Limb (tissue), 2 donors: ENCODE measurements at regions not wholly inside any gene's neighbourhood (a gene's known extent, or its start where the extent isn't known, plus 50 kb on each side); places are given as distances from the start of the nearest gene placed in this dataset.
"Not testable (repeated sequence)": the region's sequence is repeated elsewhere in the genome, so short reads cannot be mapped to it uniquely, and the experiment has no call there.

ENCODE experiments used
- DNase-seq, 2 donors: peaks; one replicate each; pipeline ENCODE4 v3.0.0-alpha.2; 2016; ENCODE audit errors: extremely low spot score in 2 of 2

DNA sequence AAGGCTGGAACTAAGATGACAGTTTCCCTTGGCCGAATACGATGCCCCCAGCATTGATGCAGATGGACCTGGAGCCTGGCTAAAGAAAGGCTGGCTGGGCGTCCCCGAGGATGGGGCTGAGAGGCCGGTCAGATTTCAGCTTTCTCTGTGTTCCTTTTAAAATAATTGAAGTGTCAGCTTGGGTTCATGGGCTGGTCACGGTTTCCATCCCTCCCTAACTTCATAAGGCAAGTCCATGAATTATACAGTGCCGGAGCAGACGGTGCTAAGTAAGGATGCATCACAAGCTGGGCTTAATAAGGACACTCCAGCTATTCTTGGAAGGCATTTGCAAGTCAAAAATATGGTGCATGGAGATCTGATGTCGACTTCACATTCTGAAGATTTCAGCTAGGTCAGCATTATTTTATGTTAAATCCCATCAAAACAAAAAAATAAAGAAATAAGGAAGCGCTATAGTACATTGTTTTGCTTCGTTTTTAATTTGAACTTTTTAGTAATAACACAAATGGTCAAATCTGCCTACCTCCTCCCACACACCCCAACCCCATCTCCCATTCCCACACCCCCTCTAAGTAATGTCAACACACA is 220.8 kb downstream of the RPLP1 start:
- no peak for DNase-seq

GRCh38 chr15:69675731-69676130 is 223.1 kb downstream of the RPLP1 start:
- no peak for DNase-seq

GRCh38 chr15:69677403-69677802 is 224.8 kb downstream of the RPLP1 start:
- DNase-seq, result no peak

GRCh38 chr15:69679623-69680228 is 227.1 kb downstream of the RPLP1 start:
- no peak for DNase-seq

DNA sequence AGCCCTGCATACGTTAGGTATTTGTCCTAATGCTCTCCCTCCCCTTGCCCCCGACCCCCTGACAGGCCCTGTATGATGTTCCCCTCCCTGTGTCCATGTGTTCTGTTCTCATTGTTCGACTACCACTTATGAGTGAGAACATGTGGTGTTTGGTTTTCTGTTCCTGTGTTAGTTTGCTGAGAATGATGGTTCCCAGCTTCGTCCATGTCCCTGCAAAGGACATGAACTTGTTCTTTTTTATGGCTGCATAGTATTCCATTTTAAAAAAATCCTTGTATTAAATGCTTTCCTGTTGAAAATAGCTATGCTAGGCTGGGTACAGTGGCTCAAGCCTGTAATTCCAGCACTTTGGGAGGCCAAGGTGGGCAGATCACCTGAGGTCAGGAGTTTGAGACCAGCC is 232.2 kb downstream of the RPLP1 start:
- not testable (repeated sequence) for DNase-seq

DNA sequence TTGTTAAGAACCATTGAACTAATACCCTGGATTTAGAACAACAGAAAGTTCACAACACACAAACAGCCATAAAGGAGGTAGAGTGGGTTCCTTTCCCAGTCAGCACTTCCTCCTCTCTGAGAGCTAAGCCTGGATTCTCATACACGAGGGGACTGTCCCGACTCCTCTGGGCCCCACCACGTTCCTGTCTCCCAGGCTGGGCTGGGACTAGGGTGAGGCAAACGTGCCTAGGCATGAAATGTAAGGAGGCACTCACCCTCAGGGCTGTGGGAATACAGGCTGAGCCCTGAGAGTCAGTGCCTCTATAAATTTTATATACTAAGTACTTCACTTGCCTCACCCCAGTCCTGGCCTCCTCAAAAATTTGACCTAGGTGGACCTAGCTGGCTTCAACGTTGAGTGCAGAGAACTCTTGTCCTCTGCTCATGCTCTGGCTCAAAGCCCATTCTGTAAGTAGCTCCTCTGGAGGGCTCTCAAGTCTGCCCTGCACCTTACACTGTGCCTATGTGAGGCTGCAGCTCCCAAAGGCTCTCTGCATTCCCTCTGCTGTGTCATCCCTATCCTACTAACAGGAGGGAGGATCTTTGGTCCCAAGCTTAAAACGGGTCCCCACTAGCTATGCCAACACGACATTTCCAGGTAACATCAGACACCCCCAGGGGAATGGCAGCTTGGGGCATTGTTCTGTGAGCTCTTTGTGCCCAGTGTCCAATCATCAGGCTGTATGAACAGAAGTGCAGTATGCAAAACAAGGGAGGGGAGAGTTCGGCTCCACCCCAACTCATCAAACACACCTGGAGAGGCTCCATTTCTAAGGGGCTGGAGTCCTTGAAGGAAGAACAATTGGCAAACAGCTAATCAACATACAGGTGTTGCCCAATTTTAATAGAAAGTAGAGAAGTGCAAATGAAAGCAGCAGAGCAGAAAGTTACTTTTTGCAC is 233.2 kb downstream of the RPLP1 start:
- DNase-seq, result no peak

GRCh38 chr15:69686626-69687025 is 234.0 kb downstream of the RPLP1 start:
- DNase-seq, result no peak

- no peak for DNase-seq
Measured at GRCh38 chr15:69689133-69689532, 236.5 kb downstream of the RPLP1 start.

DNA sequence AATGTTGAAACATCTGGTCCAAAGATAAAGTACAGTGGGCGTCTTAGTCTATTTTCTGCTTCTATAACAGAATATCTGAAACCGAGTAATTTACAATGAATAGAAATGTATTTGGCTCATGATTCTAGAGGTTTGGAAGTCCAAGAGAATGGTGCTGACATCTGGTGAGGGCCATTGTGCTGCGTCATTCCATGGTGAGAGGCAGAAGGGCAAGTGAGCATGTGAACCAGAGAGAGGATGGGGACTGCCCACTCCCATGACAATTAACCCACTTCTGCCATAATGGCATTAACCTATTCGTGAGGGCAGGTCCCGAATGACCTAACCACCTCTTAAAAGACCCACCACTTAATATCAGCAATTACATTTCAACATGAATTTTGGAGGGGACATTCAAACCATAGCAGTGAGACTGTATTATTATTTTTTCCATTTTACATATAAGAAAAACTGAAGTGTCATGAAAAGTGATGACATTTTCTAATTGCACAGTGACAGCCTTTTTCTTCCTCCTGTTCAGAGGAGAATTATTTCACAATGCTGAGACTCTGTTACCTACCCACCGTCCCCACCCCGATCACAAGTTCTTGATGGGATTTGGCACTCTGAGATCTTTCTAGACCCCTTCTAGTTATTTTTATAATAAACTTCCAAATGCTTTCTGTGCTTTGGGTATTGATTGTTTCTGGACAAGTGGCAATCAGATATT is 238.8 kb downstream of the RPLP1 start:
- DNase-seq, result no peak

DNA sequence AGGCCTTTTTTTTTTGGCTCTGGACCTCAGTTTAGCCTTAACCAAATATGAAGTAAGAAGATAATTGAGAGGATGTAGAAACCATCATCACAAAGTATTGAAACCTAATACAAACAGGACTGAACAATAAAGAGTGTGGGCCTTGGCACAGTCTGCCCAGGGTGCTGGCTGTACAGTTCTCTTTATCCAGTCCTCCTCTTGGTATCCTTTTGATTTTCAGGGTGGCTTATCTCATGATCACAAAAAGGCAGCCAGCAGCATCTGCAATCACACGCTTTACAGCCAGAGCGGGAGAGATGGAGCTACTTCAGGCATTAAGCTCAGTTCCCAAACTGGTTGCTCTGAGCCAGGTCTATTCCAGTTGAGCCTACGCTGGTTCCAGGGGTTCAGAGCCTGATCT is 239.7 kb downstream of the RPLP1 start:
- no peak for DNase-seq

DNA sequence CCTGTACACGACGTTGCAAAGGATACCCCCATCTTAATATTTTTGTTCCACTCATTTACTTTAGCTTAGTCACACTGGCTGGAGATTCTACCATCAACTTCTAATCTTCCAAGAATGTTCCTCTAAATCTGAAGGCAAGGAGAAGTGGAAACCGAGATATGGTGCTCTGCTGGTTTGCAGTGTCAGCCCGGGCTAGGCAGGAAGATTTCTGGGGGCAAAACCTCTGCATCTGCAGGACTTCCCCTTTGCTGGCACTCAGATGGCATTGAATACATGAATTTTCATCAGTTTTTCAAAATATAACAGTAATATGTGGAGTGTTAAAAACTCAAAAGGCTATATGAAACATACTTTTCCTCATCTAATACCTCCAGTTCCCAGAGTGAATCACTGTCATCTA is 240.4 kb downstream of the RPLP1 start:
- DNase-seq, result no peak

DNA sequence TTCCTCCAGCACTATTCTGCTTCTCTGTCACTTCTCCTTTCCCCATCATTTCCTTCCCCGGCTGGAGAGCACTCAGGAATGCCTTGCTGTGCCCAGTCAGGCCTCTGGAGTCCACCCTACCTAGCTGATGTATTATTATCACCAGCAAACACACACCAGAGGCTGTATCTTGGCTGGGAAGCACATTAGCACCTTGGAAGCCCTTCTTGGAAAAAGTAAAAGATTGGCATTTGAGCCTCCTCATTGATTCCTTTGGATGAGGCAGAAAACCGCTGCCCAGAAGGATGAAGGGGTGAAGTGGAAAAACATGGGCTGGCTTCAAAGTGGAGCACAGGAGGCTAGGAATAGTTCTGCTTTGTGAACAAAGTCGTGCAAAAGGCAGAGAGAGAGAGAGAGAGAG is 244.3 kb downstream of the RPLP1 start:
- no peak for DNase-seq

DNA sequence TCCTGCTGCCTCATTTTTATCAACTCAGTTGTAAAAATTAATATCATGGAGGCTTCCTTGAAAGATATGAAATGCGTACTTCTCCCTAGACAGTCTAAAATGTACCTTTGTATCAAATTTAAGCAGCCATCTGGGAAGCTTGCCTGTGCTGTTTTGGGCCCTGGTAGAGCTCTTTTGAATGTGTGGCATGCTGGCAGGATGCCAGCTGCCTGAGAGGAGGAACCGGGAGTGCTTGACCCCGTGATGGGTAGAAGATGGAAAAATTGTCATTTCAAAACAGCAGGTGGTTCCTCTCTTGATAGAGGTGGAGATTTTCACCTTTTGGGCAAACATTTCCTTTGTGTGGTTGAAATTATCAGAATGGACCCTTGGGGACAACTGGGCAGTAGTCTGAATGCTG is 245.3 kb downstream of the RPLP1 start:
- DNase-seq, result no peak

- no peak for DNase-seq
Measured at GRCh38 chr15:69699096-69699495, 246.5 kb downstream of the RPLP1 start.

- DNase-seq, result no peak
Measured at GRCh38 chr15:69700380-69700779, 247.8 kb downstream of the RPLP1 start.

GRCh38 chr15:69701198-69701597 is 248.6 kb downstream of the RPLP1 start:
- DNase-seq, result no peak

GRCh38 chr15:69703532-69704187 is 251.0 kb downstream of the RPLP1 start:
- DNase-seq, result peak; percentile 61 to 62

GRCh38 chr15:69704229-69704628 is 251.6 kb downstream of the RPLP1 start:
- DNase-seq, result no peak

DNA sequence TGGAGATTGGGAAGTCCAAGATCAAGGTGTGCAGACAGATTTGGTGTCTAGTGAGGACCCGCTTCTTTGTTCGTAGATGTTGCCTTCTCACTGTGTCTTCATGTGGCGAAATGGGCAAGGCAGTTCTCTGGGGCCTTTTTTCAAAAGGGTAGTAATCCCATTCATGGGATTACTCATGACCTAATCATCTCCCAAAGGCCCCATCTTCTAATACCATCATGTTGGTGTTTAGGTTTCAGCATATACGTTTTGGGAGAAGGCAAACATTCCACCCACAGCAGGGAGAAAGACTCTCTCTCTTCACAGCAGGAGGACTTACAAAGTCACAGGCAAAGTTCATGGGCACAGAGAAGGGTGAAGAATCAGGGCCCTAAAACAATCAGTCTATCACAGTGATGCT is 252.1 kb downstream of the RPLP1 start:
- no peak for DNase-seq

DNA sequence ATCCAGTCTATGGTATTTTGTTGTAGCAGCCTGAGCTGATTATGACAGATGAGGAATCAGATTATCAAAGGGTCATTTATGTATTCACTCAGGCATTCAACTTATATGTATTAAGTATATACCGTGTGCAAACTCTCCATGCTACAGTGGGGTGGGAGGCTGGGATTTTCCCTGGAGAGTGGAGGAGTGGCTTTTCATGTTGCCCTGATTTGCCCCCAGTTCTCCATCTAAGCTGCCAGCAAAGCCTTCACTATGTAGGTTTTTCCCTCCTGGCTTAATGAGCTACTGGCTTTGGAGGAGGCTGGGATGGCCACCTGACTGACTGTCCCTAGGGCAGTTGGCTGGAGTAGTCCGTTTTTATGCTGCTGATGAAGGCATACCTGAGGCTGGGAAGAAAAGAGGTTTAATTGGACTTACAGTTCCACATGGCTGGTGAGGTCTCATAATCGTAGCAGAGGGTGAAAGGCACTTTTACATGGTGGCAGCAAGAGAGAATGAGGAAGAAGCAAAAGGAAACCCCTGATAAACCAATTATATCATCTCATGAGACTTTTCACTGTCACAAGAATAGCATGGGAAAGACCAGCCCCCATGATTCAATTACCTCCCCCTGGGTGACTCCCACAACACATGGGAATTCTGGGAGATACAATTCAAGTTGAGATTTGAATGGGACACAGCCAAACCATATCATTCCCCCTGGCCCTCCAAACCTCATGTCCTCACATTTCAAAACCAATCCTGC is 253.9 kb downstream of the RPLP1 start:
- no peak for DNase-seq

GRCh38 chr15:69707241-69707640 is 254.6 kb downstream of the RPLP1 start:
- DNase-seq, result not testable (repeated sequence)
